Neural crest cell (in vitro differentiated cells): ENCODE measurements at regions not wholly inside any gene's neighbourhood (a gene's known extent, or its start where the extent isn't known, plus 50 kb on each side); places are given as distances from the start of the nearest gene placed in this dataset.

Source experiments
- DNase-seq: peaks from one replicate; pipeline ENCODE4 v3.0.0; 2021; ENCODE audit warnings: low read depth, mixed read lengths, low spot score
- H3K27ac Mint-ChIP-seq: one replicate; pipeline ENCODE4 v1.8.0; 2021; ENCODE audit warnings: mild to moderate bottlenecking, mixed read lengths; ENCODE audit not compliant: unreplicated experiment
- H3K27me3 Mint-ChIP-seq: 2 replicates; pipeline ENCODE4 v1.8.0; 2021; ENCODE audit warnings: low read depth, mild to moderate bottlenecking, mixed read lengths
- H3K36me3 Mint-ChIP-seq: 2 replicates; pipeline ENCODE4 v1.8.0; 2021; ENCODE audit warnings: low read depth, mild to moderate bottlenecking, mixed read lengths
- H3K4me1 Mint-ChIP-seq: 2 replicates; pipeline ENCODE4 v1.8.0; 2021; ENCODE audit warnings: mixed read lengths
- H3K4me3 Mint-ChIP-seq: one replicate; pipeline ENCODE4 v1.8.0; 2021; ENCODE audit warnings: mild to moderate bottlenecking, mixed read lengths
- H3K9me3 Mint-ChIP-seq: 2 replicates; pipeline ENCODE4 v1.8.0; 2021; ENCODE audit warnings: mixed read lengths
- CTCF ChIP-seq: fragments of 200-600 bp; sonication (generic); conservative IDR thresholded peaks from 2 replicates; pipeline ENCODE4 v1.5.0; 2021; ENCODE audit warnings: antibody characterized with exemption, mild to moderate bottlenecking

- no peak for TF ChIP-seq CTCF
- no peak for DNase-seq
- no peaks in the 10 kb centered on the region for H3K27me3 Mint-ChIP-seq
- H3K4me1 Mint-ChIP-seq: no peaks in the 10 kb centered on the region
- peaks cover 2% of the 10 kb centered on the region for H3K36me3 Mint-ChIP-seq
- H3K9me3 Mint-ChIP-seq: no peaks in the 10 kb centered on the region
- no peak overlapping the region for H3K4me3 Mint-ChIP-seq
- H3K27ac Mint-ChIP-seq: no peak overlapping the region
Measured at GRCh38 chr5:12794476-12795332, 890.5 kb upstream of the CTNND2 start.

- TF ChIP-seq CTCF: no peak
- no peaks in the 10 kb centered on the region for H3K27me3 Mint-ChIP-seq
- no peaks in the 10 kb centered on the region for H3K9me3 Mint-ChIP-seq
- no peak overlapping the region for H3K27ac Mint-ChIP-seq
- H3K4me1 Mint-ChIP-seq: no peaks in the 10 kb centered on the region
- no peak overlapping the region for H3K4me3 Mint-ChIP-seq
- no peak for DNase-seq
- H3K36me3 Mint-ChIP-seq: peaks cover 2% of the 10 kb centered on the region
Measured at GRCh38 chr5:12793373-12793772, 889.1 kb upstream of the CTNND2 start.

- no peak overlapping the region for H3K4me3 Mint-ChIP-seq
- H3K27ac Mint-ChIP-seq: no peak overlapping the region
- no peaks in the 10 kb centered on the region for H3K4me1 Mint-ChIP-seq
- H3K9me3 Mint-ChIP-seq: peaks cover 3% of the 10 kb centered on the region
- TF ChIP-seq CTCF: no peak
- H3K36me3 Mint-ChIP-seq: no peaks in the 10 kb centered on the region
- no peak for DNase-seq
- H3K27me3 Mint-ChIP-seq: no peaks in the 10 kb centered on the region
Measured at GRCh38 chr5:12780536-12780935, 876.3 kb upstream of the CTNND2 start.

- Mint-ChIP-seq H3K4me1 (no peaks in the 10 kb centered on the region), H3K36me3 (no peaks in the 10 kb centered on the region)
Measured at GRCh38 chr5:12777342-12777741, 873.1 kb upstream of the CTNND2 start.

DNA sequence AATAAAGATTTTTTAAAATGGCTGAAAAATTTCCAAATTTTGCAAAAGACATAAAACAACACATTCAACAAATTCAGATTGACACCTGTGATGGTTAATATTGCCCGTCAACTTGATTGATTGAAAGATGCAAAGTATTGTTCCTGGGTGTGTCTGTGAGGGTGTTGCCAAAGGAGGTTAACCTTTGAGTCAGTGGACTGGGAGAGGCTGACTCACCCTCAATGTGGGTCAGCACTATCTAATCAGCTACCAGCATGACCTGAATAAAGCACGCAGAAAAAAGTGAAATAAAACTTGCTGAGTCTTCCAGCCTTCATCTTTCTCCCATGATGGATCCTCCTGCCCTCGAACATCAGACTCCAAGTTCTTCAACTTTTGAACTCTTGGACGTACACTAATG, 868.0 kb upstream of the CTNND2 start:
- H3K4me3 Mint-ChIP-seq: no peak overlapping the region
- H3K9me3 Mint-ChIP-seq: no peaks in the 10 kb centered on the region
- DNase-seq: no peak
- no peaks in the 10 kb centered on the region for H3K27me3 Mint-ChIP-seq
- H3K36me3 Mint-ChIP-seq: no peaks in the 10 kb centered on the region
- no peaks in the 10 kb centered on the region for H3K4me1 Mint-ChIP-seq
- TF ChIP-seq CTCF: no peak
- H3K27ac Mint-ChIP-seq: no peak overlapping the region

More at GRCh38 chr5:12777342-12777741, 873.1 kb upstream of the CTNND2 start:
- DNase-seq: no peak
- Mint-ChIP-seq H3K27ac (no peak overlapping the region), H3K4me3 (no peak overlapping the region), H3K9me3 (no peaks in the 10 kb centered on the region), H3K27me3 (no peaks in the 10 kb centered on the region)
- TF ChIP-seq CTCF: no peak
